OCI-LY7 (cell line): ENCODE measurements at regions not wholly inside any gene's neighbourhood (a gene's known extent, or its start where the extent isn't known, plus 50 kb on each side); places are given as distances from the start of the nearest gene placed in this dataset.

Experiments
- EZH2phosphoT487 ChIP-seq: fragments of 200-600 bp; sonication (generic); IDR thresholded peaks from 2 replicates; pipeline ENCODE4 v1.6.1; 2018; ENCODE audit warnings: low read depth, borderline replicate concordance, mild to moderate bottlenecking, mixed run types, antibody characterized with exemption, low read length, moderate library complexity, mixed read lengths
- TF ChIP-seq, protein P1 (sequence below): fragments of 200-600 bp; sonication (generic); conservative IDR thresholded peaks from 2 replicates; pipeline ENCODE4 v1.5.1; 2014; ENCODE audit warnings: mild to moderate bottlenecking, antibody characterized with exemption, low read length, moderate library complexity, mixed read lengths

- TF ChIP-seq, protein P1, sequence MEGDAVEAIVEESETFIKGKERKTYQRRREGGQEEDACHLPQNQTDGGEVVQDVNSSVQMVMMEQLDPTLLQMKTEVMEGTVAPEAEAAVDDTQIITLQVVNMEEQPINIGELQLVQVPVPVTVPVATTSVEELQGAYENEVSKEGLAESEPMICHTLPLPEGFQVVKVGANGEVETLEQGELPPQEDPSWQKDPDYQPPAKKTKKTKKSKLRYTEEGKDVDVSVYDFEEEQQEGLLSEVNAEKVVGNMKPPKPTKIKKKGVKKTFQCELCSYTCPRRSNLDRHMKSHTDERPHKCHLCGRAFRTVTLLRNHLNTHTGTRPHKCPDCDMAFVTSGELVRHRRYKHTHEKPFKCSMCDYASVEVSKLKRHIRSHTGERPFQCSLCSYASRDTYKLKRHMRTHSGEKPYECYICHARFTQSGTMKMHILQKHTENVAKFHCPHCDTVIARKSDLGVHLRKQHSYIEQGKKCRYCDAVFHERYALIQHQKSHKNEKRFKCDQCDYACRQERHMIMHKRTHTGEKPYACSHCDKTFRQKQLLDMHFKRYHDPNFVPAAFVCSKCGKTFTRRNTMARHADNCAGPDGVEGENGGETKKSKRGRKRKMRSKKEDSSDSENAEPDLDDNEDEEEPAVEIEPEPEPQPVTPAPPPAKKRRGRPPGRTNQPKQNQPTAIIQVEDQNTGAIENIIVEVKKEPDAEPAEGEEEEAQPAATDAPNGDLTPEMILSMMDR, result peak; percentile 95
- no peak for TF ChIP-seq EZH2phosphoT487
Measured at GRCh38 chr7:98745722-98746318, 124.0 kb downstream of the TMEM130 start.
